ENCODE measurements at regions not wholly inside any gene's neighbourhood (a gene's known extent, or its start where the extent isn't known, plus 50 kb on each side); places are given as distances from the start of the nearest gene placed in this dataset.

GRCh38 chr12:91793676-91794075, 352.0 kb downstream of the BTG1 start:
- no peak for DNase-seq
- no peak overlapping the region for H3K27ac Mint-ChIP-seq
- H3K36me3 Mint-ChIP-seq (ENCODE audit: low read depth): no peaks in the 10 kb centered on the region
- no peak overlapping the region for H3K4me3 Mint-ChIP-seq
- H3K4me1 Mint-ChIP-seq (ENCODE audit: low read depth): no peaks in the 10 kb centered on the region
- no peaks in the 10 kb centered on the region for H3K9me3 Mint-ChIP-seq
- no peaks in the 10 kb centered on the region for H3K27me3 Mint-ChIP-seq

GRCh38 chr12:91792597-91792996, 353.0 kb downstream of the BTG1 start:
- no peaks in the 10 kb centered on the region for H3K27me3 Mint-ChIP-seq
- H3K9me3 Mint-ChIP-seq: no peaks in the 10 kb centered on the region
- no peak overlapping the region for H3K4me3 Mint-ChIP-seq
- no peaks in the 10 kb centered on the region for H3K36me3 Mint-ChIP-seq (ENCODE audit: low read depth)
- peaks cover 2% of the 10 kb centered on the region for H3K4me1 Mint-ChIP-seq (ENCODE audit: low read depth)
- H3K27ac Mint-ChIP-seq: no peak overlapping the region
- DNase-seq: no peak

- no peak overlapping the region for H3K4me3 Mint-ChIP-seq
- no peaks in the 10 kb centered on the region for H3K36me3 Mint-ChIP-seq (ENCODE audit: low read depth)
- H3K4me1 Mint-ChIP-seq (ENCODE audit: low read depth): peaks cover 24% of the 10 kb centered on the region
- H3K9me3 Mint-ChIP-seq: no peaks in the 10 kb centered on the region
- H3K27me3 Mint-ChIP-seq: no peaks in the 10 kb centered on the region
- no peak overlapping the region for H3K27ac Mint-ChIP-seq
- DNase-seq: no peak
Observed at GRCh38 chr12:91786499-91787272, 359.0 kb downstream of the BTG1 start.

DNA sequence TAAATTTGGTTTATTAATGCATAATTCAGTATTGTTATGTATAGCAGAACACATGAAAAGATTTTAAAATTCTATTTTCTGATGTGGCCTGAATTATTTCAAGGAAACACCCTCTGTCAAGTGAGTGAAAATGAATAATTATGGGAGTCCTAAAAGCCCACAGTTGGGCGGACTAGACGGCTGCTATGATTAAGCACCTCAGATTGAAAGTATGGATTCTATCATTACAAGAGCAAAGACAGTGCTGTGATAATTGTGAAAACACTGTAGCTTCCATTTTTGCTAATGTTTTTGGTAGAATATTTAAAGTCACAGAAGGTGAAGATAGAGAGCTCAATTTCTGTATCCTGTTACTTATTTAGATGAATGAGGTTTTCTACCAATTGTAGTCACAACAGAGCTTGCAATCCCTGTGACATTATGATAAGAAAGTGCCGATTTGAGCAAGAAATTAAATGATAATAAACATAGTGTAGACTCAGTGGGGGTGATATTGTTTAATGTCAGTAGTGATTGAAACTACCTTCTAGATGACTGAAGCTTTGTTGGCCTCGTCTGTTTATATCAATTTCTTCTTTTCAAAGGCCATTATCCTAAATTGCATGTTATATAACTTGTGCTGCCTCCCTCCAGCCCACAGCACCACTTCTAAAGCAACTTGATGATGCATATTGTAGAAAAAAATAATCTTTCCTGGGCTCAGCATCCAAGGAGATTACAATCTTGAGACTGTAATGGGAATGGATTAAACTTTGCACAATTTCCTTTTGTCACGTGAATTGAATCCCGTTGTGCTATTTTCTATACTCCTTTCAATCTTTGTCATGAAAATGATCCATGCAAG, 359.8 kb downstream of the BTG1 start:
- no peak for DNase-seq
- H3K27ac Mint-ChIP-seq: no peak overlapping the region
- H3K4me3 Mint-ChIP-seq: no peak overlapping the region
- no peaks in the 10 kb centered on the region for H3K27me3 Mint-ChIP-seq
- H3K9me3 Mint-ChIP-seq: no peaks in the 10 kb centered on the region
- peaks cover 24% of the 10 kb centered on the region for H3K4me1 Mint-ChIP-seq (ENCODE audit: low read depth)
- no peaks in the 10 kb centered on the region for H3K36me3 Mint-ChIP-seq (ENCODE audit: low read depth)

GRCh38 chr12:91781114-91781513, 364.5 kb downstream of the BTG1 start:
- no peak overlapping the region for H3K4me3 Mint-ChIP-seq
- no peak overlapping the region for H3K27ac Mint-ChIP-seq
- peaks cover 37% of the 10 kb centered on the region for H3K4me1 Mint-ChIP-seq (ENCODE audit: low read depth)
- no peaks in the 10 kb centered on the region for H3K9me3 Mint-ChIP-seq
- no peaks in the 10 kb centered on the region for H3K36me3 Mint-ChIP-seq (ENCODE audit: low read depth)
- DNase-seq: no peak
- no peaks in the 10 kb centered on the region for H3K27me3 Mint-ChIP-seq

- H3K4me3 Mint-ChIP-seq: peak overlapping the region; percentile 72
- no peaks in the 10 kb centered on the region for H3K9me3 Mint-ChIP-seq
- H3K27ac Mint-ChIP-seq: peak overlapping the region; percentile 88
- peaks cover 40% of the 10 kb centered on the region for H3K4me1 Mint-ChIP-seq (ENCODE audit: low read depth)
- no peaks in the 10 kb centered on the region for H3K27me3 Mint-ChIP-seq
- no peak for DNase-seq
- H3K36me3 Mint-ChIP-seq (ENCODE audit: low read depth): no peaks in the 10 kb centered on the region
Observed at GRCh38 chr12:91778938-91779400, 366.7 kb downstream of the BTG1 start.

GRCh38 chr12:91778091-91778832, 367.4 kb downstream of the BTG1 start:
- H3K27ac Mint-ChIP-seq: peak overlapping the region; percentile 88
- H3K27me3 Mint-ChIP-seq: no peaks in the 10 kb centered on the region
- H3K36me3 Mint-ChIP-seq (ENCODE audit: low read depth): no peaks in the 10 kb centered on the region
- DNase-seq: no peak
- peaks cover 40% of the 10 kb centered on the region for H3K4me1 Mint-ChIP-seq (ENCODE audit: low read depth)
- peak overlapping the region; percentile 24 for H3K4me3 Mint-ChIP-seq
- H3K9me3 Mint-ChIP-seq: no peaks in the 10 kb centered on the region

- no peaks in the 10 kb centered on the region for H3K27me3 Mint-ChIP-seq
- no peaks in the 10 kb centered on the region for H3K36me3 Mint-ChIP-seq (ENCODE audit: low read depth)
- DNase-seq: no peak
- peaks cover 40% of the 10 kb centered on the region for H3K4me1 Mint-ChIP-seq (ENCODE audit: low read depth)
- H3K9me3 Mint-ChIP-seq: no peaks in the 10 kb centered on the region
- H3K27ac Mint-ChIP-seq: no peak overlapping the region
- no peak overlapping the region for H3K4me3 Mint-ChIP-seq
Observed at GRCh38 chr12:91777268-91777992, 368.2 kb downstream of the BTG1 start.

- DNase-seq: no peak
- H3K9me3 Mint-ChIP-seq: no peaks in the 10 kb centered on the region
- H3K4me3 Mint-ChIP-seq: peak overlapping the region; percentile 38
- peaks cover 40% of the 10 kb centered on the region for H3K4me1 Mint-ChIP-seq (ENCODE audit: low read depth)
- H3K27ac Mint-ChIP-seq: peak overlapping the region; percentile 27
- no peaks in the 10 kb centered on the region for H3K36me3 Mint-ChIP-seq (ENCODE audit: low read depth)
- H3K27me3 Mint-ChIP-seq: no peaks in the 10 kb centered on the region
Observed at GRCh38 chr12:91774434-91774921, 371.2 kb downstream of the BTG1 start.

DNA sequence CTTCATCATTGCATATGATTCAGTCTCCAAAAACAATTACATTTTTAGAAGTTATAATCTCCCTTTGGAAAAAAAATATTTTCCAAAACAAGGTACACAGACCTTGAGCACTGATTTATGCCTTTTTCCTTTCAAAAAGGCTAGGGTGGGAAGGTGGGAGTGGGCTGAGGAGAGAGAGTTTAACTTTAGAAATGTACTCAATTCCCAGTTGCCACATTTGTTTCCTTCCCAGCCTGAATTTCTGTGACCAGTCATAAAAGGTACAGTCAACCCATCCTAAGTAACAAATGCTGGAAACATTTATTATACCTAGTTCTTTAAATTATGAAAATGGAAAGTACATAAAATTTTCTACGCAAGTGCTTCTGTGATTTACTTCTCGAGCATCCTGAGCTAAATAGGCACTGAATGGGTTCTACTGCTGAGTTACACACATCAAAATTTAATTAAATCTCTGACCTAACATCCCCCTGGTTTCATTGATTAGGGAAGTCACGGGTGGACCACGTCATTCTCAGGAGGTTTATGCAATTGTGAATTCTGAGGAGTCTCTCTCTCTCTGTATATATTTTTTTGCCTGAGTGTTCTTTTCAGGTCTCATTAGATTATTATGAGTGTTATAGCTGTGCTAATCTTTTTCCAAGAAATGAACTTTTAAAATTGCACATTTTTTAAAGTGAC, 371.8 kb downstream of the BTG1 start:
- Mint-ChIP-seq H3K27ac (no peak overlapping the region), H3K27me3 (no peaks in the 10 kb centered on the region)

GRCh38 chr12:91772411-91772810, 373.2 kb downstream of the BTG1 start:
- Mint-ChIP-seq H3K36me3 (ENCODE audit: low read depth) (no peaks in the 10 kb centered on the region), H3K9me3 (no peaks in the 10 kb centered on the region), H3K27ac (no peak overlapping the region), H3K4me1 (ENCODE audit: low read depth) (peaks cover 19% of the 10 kb centered on the region), H3K27me3 (no peaks in the 10 kb centered on the region), H3K4me3 (no peak overlapping the region)
- no peak for DNase-seq

More for the DNA sequence above, 371.8 kb downstream of the BTG1 start:
- H3K4me3 Mint-ChIP-seq: no peak overlapping the region
- H3K9me3 Mint-ChIP-seq: no peaks in the 10 kb centered on the region
- DNase-seq: no peak
- H3K4me1 Mint-ChIP-seq (ENCODE audit: low read depth): peaks cover 34% of the 10 kb centered on the region
- H3K36me3 Mint-ChIP-seq (ENCODE audit: low read depth): no peaks in the 10 kb centered on the region

DNA sequence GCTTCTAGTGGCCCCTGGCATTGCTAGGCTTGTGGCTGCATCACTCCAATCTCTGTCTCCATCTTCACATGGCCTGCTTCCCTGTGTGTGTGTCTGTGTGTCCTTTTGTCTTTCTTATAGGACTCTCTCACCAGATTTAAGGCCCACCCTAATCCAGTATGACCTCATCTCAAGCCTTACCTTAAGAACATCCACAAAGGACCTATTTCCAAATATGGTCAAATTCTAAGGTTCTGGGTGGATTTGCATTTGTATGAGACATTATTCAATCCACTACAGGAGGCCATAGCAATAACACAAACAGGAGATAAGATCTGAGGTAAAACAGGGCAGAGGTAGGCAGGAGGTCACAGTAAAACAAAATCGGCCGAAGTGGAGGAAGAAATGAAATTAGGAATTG, 375.9 kb downstream of the BTG1 start:
- peaks cover 8% of the 10 kb centered on the region for H3K4me1 Mint-ChIP-seq (ENCODE audit: low read depth)
- no peaks in the 10 kb centered on the region for H3K36me3 Mint-ChIP-seq (ENCODE audit: low read depth)
- no peaks in the 10 kb centered on the region for H3K27me3 Mint-ChIP-seq
- DNase-seq: no peak
- H3K9me3 Mint-ChIP-seq: no peaks in the 10 kb centered on the region
- no peak overlapping the region for H3K4me3 Mint-ChIP-seq
- H3K27ac Mint-ChIP-seq: no peak overlapping the region

GRCh38 chr12:91767237-91767636, 378.4 kb downstream of the BTG1 start:
- no peak for DNase-seq
- Mint-ChIP-seq H3K27me3 (no peaks in the 10 kb centered on the region), H3K9me3 (no peaks in the 10 kb centered on the region), H3K27ac (no peak overlapping the region), H3K4me3 (no peak overlapping the region), H3K36me3 (ENCODE audit: low read depth) (no peaks in the 10 kb centered on the region), H3K4me1 (ENCODE audit: low read depth) (no peaks in the 10 kb centered on the region)

Measured in activated T-cell treated with anti-CD3 and anti-CD28 coated beads, Interleukin-2, amount 50 U/mL, for 24 hours (primary cell).